Endodermal cell (in vitro differentiated cells): ENCODE measurements at regions not wholly inside any gene's neighbourhood (a gene's known extent, or its start where the extent isn't known, plus 50 kb on each side); places are given as distances from the start of the nearest gene placed in this dataset.

ENCODE experiments used
- DNase-seq: peaks from one replicate; pipeline ENCODE4 v3.0.0-alpha.2; 2017
- H3K27ac ChIP-seq: 2 replicates; pipeline ENCODE4 v1.5.1; 2013; ENCODE audit warnings: mild to moderate bottlenecking, low read depth, low read length, moderate library complexity
- H3K27me3 ChIP-seq: 2 replicates; pipeline ENCODE4 v1.6.1; 2013; ENCODE audit warnings: mild to moderate bottlenecking, low read length, moderate library complexity; ENCODE audit not compliant: insufficient read depth, control insufficient read depth, poor library complexity, severe bottlenecking
- H3K36me3 ChIP-seq: 2 replicates; pipeline ENCODE4 v1.7.0; 2013; ENCODE audit warnings: mild to moderate bottlenecking, low read length, moderate library complexity; ENCODE audit not compliant: control insufficient read depth, insufficient read depth
- H3K4me1 ChIP-seq: one replicate; pipeline ENCODE4 v1.7.0; 2013; ENCODE audit warnings: low read length; ENCODE audit not compliant: control insufficient read depth, insufficient read depth
- H3K4me3 ChIP-seq: 2 replicates; pipeline ENCODE4 v1.5.1; 2013; ENCODE audit warnings: mild to moderate bottlenecking, low read length, moderate library complexity
- H3K9ac ChIP-seq: 2 replicates; pipeline ENCODE4 v1.6.1; 2013; ENCODE audit warnings: mild to moderate bottlenecking, low read length, moderate library complexity; ENCODE audit not compliant: poor library complexity, severe bottlenecking; ENCODE audit errors: extremely low read depth
- H3K9me3 ChIP-seq: 2 replicates; pipeline ENCODE4 v1.6.1; 2013; ENCODE audit warnings: mild to moderate bottlenecking, low read length, moderate library complexity; ENCODE audit not compliant: control insufficient read depth
- H3K27ac Mint-ChIP-seq: 2 replicates; pipeline ENCODE4 v1.8.0; 2020; ENCODE audit warnings: mixed read lengths
- H3K27me3 Mint-ChIP-seq: 2 replicates; pipeline ENCODE4 v1.8.0; 2021; ENCODE audit warnings: mild to moderate bottlenecking, mixed read lengths; ENCODE audit not compliant: insufficient read depth
- H3K36me3 Mint-ChIP-seq: 2 replicates; pipeline ENCODE4 v1.8.0; 2020; ENCODE audit warnings: low read depth, mixed read lengths
- H3K4me1 Mint-ChIP-seq: 2 replicates; pipeline ENCODE4 v1.8.0; 2020; ENCODE audit warnings: mixed read lengths
- H3K4me3 Mint-ChIP-seq: 2 replicates; pipeline ENCODE4 v1.8.0; 2020; ENCODE audit warnings: mild to moderate bottlenecking, moderate library complexity, mixed read lengths
- H3K9me3 Mint-ChIP-seq: 2 replicates; pipeline ENCODE4 v1.8.0; 2020; ENCODE audit warnings: mild to moderate bottlenecking, mixed read lengths
- CTCF ChIP-seq: fragments of 200-600 bp; sonication (generic); conservative IDR thresholded peaks from 2 replicates; pipeline ENCODE4 v1.5.0; 2021; ENCODE audit warnings: antibody characterized with exemption, mild to moderate bottlenecking
- WGBS, 2 experiments: methylation state at CpG; one replicate each; pipeline versions ENCODE4 v1.1.5 to v1.1.7; 2013; ENCODE audit warnings: missing lambda C conversion rate in 2 of 2, mixed read lengths in 1 of 2; ENCODE audit not compliant: insufficient coverage in 1 of 2, insufficient read length in 1 of 2; 5-methylcytosine and 5-hydroxymethylcytosine counted together

- Mint-ChIP-seq H3K27ac (no peak overlapping the region), H3K9me3 (peaks cover 31% of the 10 kb centered on the region), H3K4me1 (peaks cover 19% of the 10 kb centered on the region), H3K27me3 (peaks cover 26% of the 10 kb centered on the region), H3K4me3 (no peak overlapping the region), H3K36me3 (peaks cover 4% of the 10 kb centered on the region)
- H3K27me3 ChIP-seq: no peaks in the 10 kb centered on the region
- DNase-seq: peak; percentile 37
- peaks cover 9% of the 10 kb centered on the region for H3K4me1 ChIP-seq
- no peak overlapping the region for H3K27ac ChIP-seq
- WGBS, 2 experiments: 90 to 91% methylated on average over 4 of the region's 4 CpGs
- H3K9me3 ChIP-seq: peaks cover 45% of the 10 kb centered on the region
- no peak overlapping the region for H3K4me3 ChIP-seq
- no peaks in the 10 kb centered on the region for H3K36me3 ChIP-seq
- no peak overlapping the region for H3K9ac ChIP-seq
- no peak for TF ChIP-seq CTCF
These were observed 245.0 kb upstream of the RPL38 start for GRCh38 chr17:73958453-73958852.

- H3K9me3 ChIP-seq: peaks cover 62% of the 10 kb centered on the region
- no peak overlapping the region for H3K27ac ChIP-seq
- DNase-seq: peak; percentile 34
- H3K27ac Mint-ChIP-seq: no peak overlapping the region
- peaks cover 32% of the 10 kb centered on the region for H3K27me3 Mint-ChIP-seq
- H3K9ac ChIP-seq: no peak overlapping the region
- H3K4me3 ChIP-seq: no peak overlapping the region
- H3K4me1 ChIP-seq: peaks cover 9% of the 10 kb centered on the region
- H3K4me1 Mint-ChIP-seq: peaks cover 19% of the 10 kb centered on the region
- peaks cover 4% of the 10 kb centered on the region for H3K36me3 Mint-ChIP-seq
- H3K4me3 Mint-ChIP-seq: no peak overlapping the region
- H3K9me3 Mint-ChIP-seq: peaks cover 46% of the 10 kb centered on the region
- no peaks in the 10 kb centered on the region for H3K36me3 ChIP-seq
- H3K27me3 ChIP-seq: no peaks in the 10 kb centered on the region
- no peak for TF ChIP-seq CTCF
These were observed 243.0 kb upstream of the RPL38 start for GRCh38 chr17:73960469-73960868.

GRCh38 chr17:73962308-73962707, 241.2 kb upstream of the RPL38 start:
- no peak overlapping the region for H3K27ac Mint-ChIP-seq

More at GRCh38 chr17:73962308-73962707, 241.2 kb upstream of the RPL38 start:
- TF ChIP-seq CTCF: no peak
- H3K9me3 ChIP-seq: peaks cover 67% of the 10 kb centered on the region
- Mint-ChIP-seq H3K9me3 (peaks cover 46% of the 10 kb centered on the region), H3K27me3 (peaks cover 47% of the 10 kb centered on the region), H3K36me3 (peaks cover 4% of the 10 kb centered on the region), H3K4me1 (peaks cover 12% of the 10 kb centered on the region), H3K4me3 (no peak overlapping the region)
- WGBS, 2 experiments: 100% methylated on average over 1 of the region's 2 CpGs
- no peak overlapping the region for H3K27ac ChIP-seq
- no peak overlapping the region for H3K4me3 ChIP-seq
- H3K4me1 ChIP-seq: peaks cover 2% of the 10 kb centered on the region
- no peaks in the 10 kb centered on the region for H3K27me3 ChIP-seq
- H3K9ac ChIP-seq: no peak overlapping the region
- H3K36me3 ChIP-seq: no peaks in the 10 kb centered on the region
- DNase-seq: no peak
